T-helper 17 cell (primary cell): ENCODE measurements at regions not wholly inside any gene's neighbourhood (a gene's known extent, or its start where the extent isn't known, plus 50 kb on each side); places are given as distances from the start of the nearest gene placed in this dataset.

Experiments used
- ATAC-seq: fragments of 150-1000 bp; cut with Tn5 transposase; 2 replicates; pipeline ENCODE4 v1.10.0; 2021; ENCODE audit warnings: mild to moderate bottlenecking, moderate library complexity
- DNase-seq, 3 donors: peaks; one replicate each; pipeline versions ENCODE4 v3.0.0 to v3.0.0-alpha.2; 2020 to 2021
- H3K9me3 ChIP-seq: one replicate; pipeline ENCODE4 v1.7.0; 2013; ENCODE audit warnings: low read length, mild to moderate bottlenecking; ENCODE audit not compliant: control insufficient read depth, poor library complexity, severe bottlenecking
- H3K27ac Mint-ChIP-seq: one replicate; pipeline ENCODE4 v1.8.0; 2022; ENCODE audit warnings: mild to moderate bottlenecking, moderate library complexity, mixed read lengths
- H3K27me3 Mint-ChIP-seq: one replicate; pipeline ENCODE4 v1.8.0; 2022; ENCODE audit warnings: mixed read lengths
- H3K36me3 Mint-ChIP-seq: one replicate; pipeline ENCODE4 v1.8.0; 2022; ENCODE audit warnings: low read depth, mixed read lengths
- H3K4me1 Mint-ChIP-seq: one replicate; pipeline ENCODE4 v1.8.0; 2022; ENCODE audit warnings: mild to moderate bottlenecking, mixed read lengths
- H3K4me3 Mint-ChIP-seq: one replicate; pipeline ENCODE4 v1.8.0; 2022; ENCODE audit warnings: mild to moderate bottlenecking, moderate library complexity, mixed read lengths

DNA sequence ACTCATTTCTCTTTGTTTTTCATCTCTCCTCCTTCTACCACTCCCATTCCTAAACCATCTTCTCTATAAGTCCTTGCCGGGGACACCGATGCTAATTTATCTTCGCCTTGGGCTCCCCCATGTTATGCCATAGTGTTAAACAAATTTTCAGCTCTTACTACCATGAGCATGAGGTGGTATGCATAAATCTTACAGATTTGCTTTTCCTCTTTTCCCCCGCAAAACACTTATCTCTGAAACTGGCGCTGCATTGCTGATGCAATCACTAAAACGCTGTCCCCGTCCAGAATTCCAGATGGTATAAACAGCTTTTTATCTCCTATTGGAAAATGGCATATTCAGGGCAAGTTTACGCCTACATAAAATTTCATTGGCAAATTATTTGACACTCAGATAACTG lies 673.6 kb upstream of the CDH8 start:
- DNase-seq (no peak), ATAC-seq (no peak)
- H3K9me3 ChIP-seq: peaks cover 6% of the 10 kb centered on the region
- H3K27me3 Mint-ChIP-seq: no peaks in the 10 kb centered on the region
- H3K36me3 Mint-ChIP-seq: no peaks in the 10 kb centered on the region
- H3K27ac Mint-ChIP-seq: no peak overlapping the region
- H3K4me3 Mint-ChIP-seq: no peak overlapping the region
- no peaks in the 10 kb centered on the region for H3K4me1 Mint-ChIP-seq

DNA sequence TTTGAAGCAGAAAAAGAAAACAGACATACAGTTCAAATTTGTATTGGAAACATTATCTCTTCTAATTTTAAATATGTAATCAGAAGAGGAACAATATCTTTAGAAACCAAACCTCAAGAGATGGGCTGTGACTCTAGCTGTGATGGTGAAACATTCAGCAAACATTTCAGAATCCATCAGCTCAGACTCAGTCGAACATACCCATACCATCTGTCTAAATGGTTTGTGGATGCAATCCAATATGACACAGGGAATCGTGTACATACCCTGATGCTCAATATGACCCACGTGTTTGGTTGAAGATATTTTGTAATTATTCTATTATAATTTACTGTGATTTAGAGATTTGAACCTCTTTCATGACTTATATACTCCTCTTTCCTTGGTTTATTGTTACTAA lies 665.2 kb upstream of the CDH8 start:
- Mint-ChIP-seq H3K4me3 (no peak overlapping the region), H3K27me3 (no peaks in the 10 kb centered on the region), H3K36me3 (no peaks in the 10 kb centered on the region), H3K4me1 (no peaks in the 10 kb centered on the region), H3K27ac (no peak overlapping the region)
- DNase-seq (no peak), ATAC-seq (no peak)
- H3K9me3 ChIP-seq: no peaks in the 10 kb centered on the region

DNA sequence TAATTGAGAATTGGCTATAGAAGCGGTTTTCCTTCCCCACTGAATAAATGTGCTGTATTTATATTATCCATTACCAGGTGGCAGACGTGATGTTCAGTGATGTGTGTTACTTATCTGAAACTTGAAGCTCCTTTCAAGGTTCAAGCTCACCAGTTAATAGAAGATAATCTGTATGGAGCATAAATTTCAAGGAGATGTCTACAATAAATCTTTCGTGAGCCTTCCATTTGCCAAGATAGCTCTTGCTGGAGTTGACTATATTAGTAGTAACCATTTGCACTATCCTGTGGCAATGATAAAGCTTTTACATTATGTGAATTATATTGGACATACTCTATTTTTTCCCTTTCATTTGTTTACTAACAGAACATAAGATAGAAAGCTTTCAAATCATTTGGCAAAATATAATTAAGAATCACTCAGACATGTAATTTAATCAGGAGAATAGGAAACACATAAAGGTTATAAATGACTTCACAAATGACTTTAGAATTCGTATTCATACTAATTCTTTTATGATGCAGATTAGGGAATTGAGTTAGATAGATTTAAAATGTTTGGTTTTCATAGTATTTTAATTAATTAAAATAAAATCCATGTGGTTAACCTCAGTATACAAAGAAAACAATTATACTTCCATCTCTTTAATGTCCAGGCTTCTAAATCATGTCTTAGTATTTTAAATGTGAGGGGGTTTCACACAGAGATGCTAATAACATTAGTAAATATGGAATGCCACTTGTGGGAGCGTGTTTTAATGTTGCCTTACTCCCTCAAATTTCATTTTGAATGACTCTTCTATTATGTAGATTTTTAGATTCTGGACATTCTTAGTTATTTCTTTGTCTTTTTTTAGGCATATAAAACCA lies 664.4 kb upstream of the CDH8 start:
- no peaks in the 10 kb centered on the region for H3K9me3 ChIP-seq
- H3K4me1 Mint-ChIP-seq: no peaks in the 10 kb centered on the region
- H3K4me3 Mint-ChIP-seq: no peak overlapping the region
- no peaks in the 10 kb centered on the region for H3K36me3 Mint-ChIP-seq
- no peak for ATAC-seq
- H3K27me3 Mint-ChIP-seq: no peaks in the 10 kb centered on the region
- H3K27ac Mint-ChIP-seq: no peak overlapping the region
- no peak for DNase-seq

- no peaks in the 10 kb centered on the region for H3K27me3 Mint-ChIP-seq
- ATAC-seq (no peak), DNase-seq (no peak)
- H3K9me3 ChIP-seq: no peaks in the 10 kb centered on the region
- H3K36me3 Mint-ChIP-seq: no peaks in the 10 kb centered on the region
- H3K27ac Mint-ChIP-seq: no peak overlapping the region
- H3K4me3 Mint-ChIP-seq: no peak overlapping the region
- H3K4me1 Mint-ChIP-seq: no peaks in the 10 kb centered on the region
Observed at GRCh38 chr16:62692685-62693084, 656.4 kb upstream of the CDH8 start.

- no peaks in the 10 kb centered on the region for H3K9me3 ChIP-seq
- no peak for DNase-seq
- Mint-ChIP-seq H3K27ac (no peak overlapping the region), H3K27me3 (no peaks in the 10 kb centered on the region), H3K36me3 (no peaks in the 10 kb centered on the region), H3K4me1 (no peaks in the 10 kb centered on the region), H3K4me3 (no peak overlapping the region)
- no peak for ATAC-seq
Observed at GRCh38 chr16:62681819-62682218, 645.6 kb upstream of the CDH8 start.

DNA sequence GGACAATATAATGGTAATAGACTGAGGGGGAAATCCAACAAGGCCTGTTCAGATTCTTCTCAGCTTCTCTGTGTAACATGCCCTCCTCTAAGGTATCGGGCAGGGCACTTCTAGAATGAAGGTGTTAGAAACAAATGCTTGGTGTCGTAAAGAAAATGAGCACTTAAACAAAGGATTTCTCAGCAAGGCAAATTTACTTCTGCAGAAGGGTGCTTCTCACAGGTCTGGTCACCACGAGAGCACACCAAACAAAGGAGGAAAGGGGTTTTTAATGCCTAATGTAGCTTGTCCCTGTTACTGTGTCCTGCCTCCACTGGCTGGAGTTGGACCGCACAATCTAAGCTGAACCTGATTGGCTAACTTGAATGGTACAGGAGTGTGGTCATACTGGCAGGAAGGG lies 642.6 kb upstream of the CDH8 start:
- no peaks in the 10 kb centered on the region for H3K9me3 ChIP-seq
- Mint-ChIP-seq H3K4me1 (no peaks in the 10 kb centered on the region), H3K27me3 (no peaks in the 10 kb centered on the region), H3K36me3 (no peaks in the 10 kb centered on the region), H3K27ac (no peak overlapping the region), H3K4me3 (no peak overlapping the region)
- ATAC-seq: no peak
- no peak for DNase-seq

- no peak overlapping the region for H3K27ac Mint-ChIP-seq
- no peaks in the 10 kb centered on the region for H3K27me3 Mint-ChIP-seq
- H3K4me1 Mint-ChIP-seq: no peaks in the 10 kb centered on the region
- ATAC-seq: no peak
- DNase-seq: no peak
- no peaks in the 10 kb centered on the region for H3K9me3 ChIP-seq
- no peak overlapping the region for H3K4me3 Mint-ChIP-seq
- H3K36me3 Mint-ChIP-seq: no peaks in the 10 kb centered on the region
Observed at GRCh38 chr16:62676306-62676705, 640.1 kb upstream of the CDH8 start.

DNA sequence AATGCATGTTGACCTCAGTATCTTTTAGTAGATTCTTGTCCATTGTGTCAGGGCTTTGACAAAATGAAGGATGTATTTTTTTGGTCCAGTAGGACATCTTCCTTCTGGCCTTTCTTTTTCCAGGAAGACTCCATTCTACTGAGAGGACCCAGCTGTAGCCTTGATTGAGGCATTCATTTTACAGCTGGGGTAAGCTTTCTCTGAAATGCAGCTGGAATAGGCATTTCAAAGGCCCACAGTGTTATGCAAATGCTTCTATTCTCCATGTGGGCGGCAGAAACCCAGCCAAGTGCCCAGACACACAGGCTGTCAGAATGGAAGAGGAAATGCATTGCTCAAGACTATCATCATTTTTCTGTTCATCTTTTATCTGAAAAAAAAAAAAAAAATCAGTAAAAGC lies 629.0 kb upstream of the CDH8 start:
- DNase-seq (no peak), ATAC-seq (no peak)
- Mint-ChIP-seq H3K27ac (no peak overlapping the region), H3K4me1 (no peaks in the 10 kb centered on the region), H3K4me3 (no peak overlapping the region), H3K36me3 (no peaks in the 10 kb centered on the region), H3K27me3 (no peaks in the 10 kb centered on the region)
- H3K9me3 ChIP-seq: no peaks in the 10 kb centered on the region

DNA sequence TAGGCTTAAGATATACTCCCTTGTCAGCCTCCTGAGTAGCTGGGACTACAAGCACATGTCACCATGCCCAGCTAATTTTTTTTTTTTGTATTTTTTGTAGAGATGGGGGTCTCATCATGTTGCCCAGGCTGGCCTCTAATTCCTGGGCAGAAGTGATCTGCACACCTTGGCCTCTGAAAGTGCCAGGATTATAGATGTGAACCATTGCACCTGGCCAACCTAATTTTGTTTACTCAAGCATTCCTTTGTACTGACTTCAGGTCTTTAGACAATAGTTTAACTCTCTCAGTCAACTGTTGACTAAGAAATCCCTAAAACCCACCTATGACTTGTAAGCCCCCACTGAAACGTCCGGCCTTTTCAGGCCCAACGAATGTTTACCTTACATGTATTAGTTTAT lies 628.3 kb upstream of the CDH8 start:
- H3K4me1 Mint-ChIP-seq: no peaks in the 10 kb centered on the region
- H3K4me3 Mint-ChIP-seq: no peak overlapping the region
- DNase-seq: no peak
- H3K27ac Mint-ChIP-seq: no peak overlapping the region
- H3K9me3 ChIP-seq: no peaks in the 10 kb centered on the region
- no peak for ATAC-seq
- H3K36me3 Mint-ChIP-seq: no peaks in the 10 kb centered on the region
- no peaks in the 10 kb centered on the region for H3K27me3 Mint-ChIP-seq

- Mint-ChIP-seq H3K27me3 (no peaks in the 10 kb centered on the region), H3K4me1 (no peaks in the 10 kb centered on the region), H3K4me3 (no peak overlapping the region), H3K27ac (no peak overlapping the region), H3K36me3 (no peaks in the 10 kb centered on the region)
- DNase-seq (no peak), ATAC-seq (no peak)
- no peaks in the 10 kb centered on the region for H3K9me3 ChIP-seq
Observed at GRCh38 chr16:62661435-62661834, 625.2 kb upstream of the CDH8 start.

DNA sequence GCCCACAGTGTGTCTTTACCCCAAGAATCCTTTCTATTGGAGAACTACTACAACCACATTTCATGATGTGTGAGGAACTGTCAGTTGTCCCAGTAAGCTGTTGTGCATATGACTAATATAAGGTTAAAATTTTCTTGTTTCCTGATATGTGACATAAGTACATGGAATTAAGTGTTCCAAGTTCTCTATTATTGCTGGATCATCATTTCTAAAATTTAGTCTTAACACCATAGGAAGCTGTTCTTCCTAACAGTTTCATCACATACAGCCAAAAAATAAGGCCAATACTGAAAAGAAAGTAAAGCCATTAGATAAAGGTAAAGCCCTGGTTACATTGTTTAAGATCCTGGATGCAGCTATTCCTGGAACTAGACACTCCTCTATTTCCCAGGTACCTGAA lies 620.9 kb upstream of the CDH8 start:
- H3K27me3 Mint-ChIP-seq: no peaks in the 10 kb centered on the region
- no peaks in the 10 kb centered on the region for H3K4me1 Mint-ChIP-seq
- no peaks in the 10 kb centered on the region for H3K36me3 Mint-ChIP-seq
- no peak for ATAC-seq
- no peaks in the 10 kb centered on the region for H3K9me3 ChIP-seq
- no peak overlapping the region for H3K4me3 Mint-ChIP-seq
- no peak for DNase-seq
- H3K27ac Mint-ChIP-seq: no peak overlapping the region

DNA sequence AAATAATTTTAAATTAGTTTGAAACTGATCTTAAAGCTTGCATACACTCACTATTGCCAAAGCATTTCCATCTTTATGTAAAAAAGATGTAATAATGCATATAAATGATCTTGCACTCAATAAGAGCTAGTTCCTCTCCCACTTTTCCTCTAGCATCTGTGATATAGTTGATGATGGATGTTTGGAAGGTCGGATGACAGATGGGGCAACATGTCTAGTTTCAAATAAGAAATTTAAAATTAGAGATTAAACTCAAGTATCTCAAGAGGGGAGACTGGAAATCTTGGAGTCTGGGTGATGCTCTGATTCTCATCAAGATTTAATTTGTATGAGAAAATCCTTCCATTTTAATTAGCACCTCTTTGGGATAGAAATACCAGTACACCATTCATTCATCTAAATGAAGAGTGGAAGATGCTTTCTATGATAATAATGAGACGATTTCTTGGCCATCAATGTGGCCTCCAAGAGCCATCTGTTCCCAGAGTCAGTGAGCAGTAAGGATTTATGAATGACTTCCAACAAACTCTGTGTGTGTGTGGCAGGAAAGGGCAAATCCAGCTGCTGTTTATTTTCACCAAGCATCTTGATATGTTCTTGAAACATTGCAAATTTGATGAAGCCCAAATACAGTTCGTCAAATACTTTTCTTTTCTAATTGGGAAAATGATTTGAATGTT lies 616.3 kb upstream of the CDH8 start:
- ATAC-seq: no peak
- Mint-ChIP-seq H3K4me1 (no peaks in the 10 kb centered on the region), H3K27me3 (no peaks in the 10 kb centered on the region), H3K27ac (no peak overlapping the region), H3K4me3 (no peak overlapping the region), H3K36me3 (no peaks in the 10 kb centered on the region)
- no peaks in the 10 kb centered on the region for H3K9me3 ChIP-seq
- no peak for DNase-seq

GRCh38 chr16:62648256-62648655 lies 612.0 kb upstream of the CDH8 start:
- no peaks in the 10 kb centered on the region for H3K27me3 Mint-ChIP-seq
- DNase-seq (no peak), ATAC-seq (no peak)
- H3K9me3 ChIP-seq: no peaks in the 10 kb centered on the region
- H3K27ac Mint-ChIP-seq: no peak overlapping the region
- no peaks in the 10 kb centered on the region for H3K36me3 Mint-ChIP-seq
- no peak overlapping the region for H3K4me3 Mint-ChIP-seq
- H3K4me1 Mint-ChIP-seq: no peaks in the 10 kb centered on the region
